PC-3 (cell line): ENCODE measurements at regions not wholly inside any gene's neighbourhood (a gene's known extent, or its start where the extent isn't known, plus 50 kb on each side); places are given as distances from the start of the nearest gene placed in this dataset.

Source experiments
- ATAC-seq: fragments of 200-7000 bp; cut with Tn5 transposase; 2 replicates; pipeline ENCODE4 v1.9.1; 2020; ENCODE audit warnings: mild to moderate bottlenecking, moderate library complexity
- BruUV-seq: library from RNA; stranded (reverse); fragments of 400-500 nt; replicated peaks from 2 replicates; lab custom pipeline; 2021; lab: Mats Ljungman, UMichigan
- CTCF ChIA-PET: fragments of 300-600 bp; sonication (Branson Sonifier 250); formaldehyde crosslinking; loops from one replicate; lab custom pipeline; 2022; ENCODE audit warnings: antibody characterized with exemption; lab: Charles Lee
- POLR2A ChIA-PET: fragments of 300-600 bp; sonication (Branson Sonifier 250); formaldehyde crosslinking; loops from one replicate; lab custom pipeline; 2022; ENCODE audit warnings: antibody characterized with exemption; ENCODE audit not compliant: unreplicated experiment; lab: Charles Lee
- DNase-seq: peaks from one replicate; pipeline ENCODE4 v3.0.0-alpha.2; 2015
- H2AFZ ChIP-seq: fragments of 300-600 bp; sonication (generic); 2 replicates; pipeline ENCODE4 v1.6.0; 2016; ENCODE audit warnings: antibody characterized with exemption, low read length
- H3F3A ChIP-seq: fragments of 300-600 bp; sonication (generic); one replicate; pipeline ENCODE4 v1.6.0; 2017; ENCODE audit warnings: antibody characterized with exemption, low read length, control low read depth, mild to moderate bottlenecking; ENCODE audit not compliant: unreplicated experiment
- H3K27ac ChIP-seq: fragments of 300-600 bp; sonication (generic); 2 replicates; pipeline ENCODE4 v1.5.1; 2016; ENCODE audit warnings: mild to moderate bottlenecking, low read length
- H3K27me3 ChIP-seq: fragments of 300-600 bp; sonication (generic); 2 replicates; pipeline ENCODE4 v1.6.1; 2016; ENCODE audit warnings: low read length, mixed read lengths
- H3K36me3 ChIP-seq: fragments of 300-600 bp; sonication (generic); 2 replicates; pipeline ENCODE4 v1.6.1; 2016; ENCODE audit warnings: low read depth, mixed run types, low read length, mixed read lengths
- H3K4me1 ChIP-seq: fragments of 300-600 bp; sonication (generic); 2 replicates; pipeline ENCODE4 v1.5.1; 2016; ENCODE audit warnings: low read length; ENCODE audit not compliant: insufficient read depth
- H3K4me2 ChIP-seq: fragments of 300-600 bp; sonication (generic); 2 replicates; pipeline ENCODE4 v1.6.0; 2016; ENCODE audit warnings: low read length
- H3K4me3 ChIP-seq: fragments of 300-600 bp; sonication (generic); 2 replicates; pipeline ENCODE4 v1.5.1; 2016; ENCODE audit warnings: mild to moderate bottlenecking, low read length, mixed read lengths
- H3K79me2 ChIP-seq: fragments of 300-600 bp; sonication (generic); 2 replicates; pipeline ENCODE4 v1.6.1; 2017; ENCODE audit warnings: low read length, mixed read lengths
- H3K9ac ChIP-seq: fragments of 300-600 bp; sonication (generic); 2 replicates; pipeline ENCODE4 v1.6.0; 2016; ENCODE audit warnings: mild to moderate bottlenecking, low read length
- H3K9me2 ChIP-seq: fragments of 300-600 bp; sonication (generic); replicated peaks from 2 replicates; pipeline ENCODE4 v1.6.1; 2016; ENCODE audit warnings: mixed run types, low read length, mixed read lengths
- H3K9me3 ChIP-seq: fragments of 300-600 bp; sonication (generic); 2 replicates; pipeline ENCODE4 v1.6.1; 2016; ENCODE audit warnings: low read length, mixed read lengths
- H4K20me1 ChIP-seq: fragments of 300-600 bp; sonication (generic); 2 replicates; pipeline ENCODE4 v1.6.1; 2016; ENCODE audit warnings: low read length, mixed read lengths
- EZH2 ChIP-seq: fragments of 300-600 bp; sonication (generic); IDR thresholded peaks from one replicate; pipeline ENCODE4 v1.6.1; 2017; ENCODE audit warnings: antibody characterized with exemption, mild to moderate bottlenecking, low read length; ENCODE audit not compliant: unreplicated experiment
- EZH2phosphoT487 ChIP-seq: fragments of 300-600 bp; sonication (generic); IDR thresholded peaks from 2 replicates; pipeline ENCODE4 v1.6.1; 2018; ENCODE audit warnings: mild to moderate bottlenecking, antibody characterized with exemption, low read length, borderline replicate concordance
- intact Hi-C: fragments of 100-400 bp; cut with micrococcal nuclease; formaldehyde crosslinking; loops from 2 replicates; pipeline ENCODE4 v1.9.0; 2023
- TF ChIP-seq, protein P1 (sequence below): fragments of 300-600 bp; sonication (generic); conservative IDR thresholded peaks from 2 replicates; pipeline ENCODE4 v1.5.1; 2017; ENCODE audit warnings: antibody characterized with exemption, low read depth, mild to moderate bottlenecking, low read length

DNA sequence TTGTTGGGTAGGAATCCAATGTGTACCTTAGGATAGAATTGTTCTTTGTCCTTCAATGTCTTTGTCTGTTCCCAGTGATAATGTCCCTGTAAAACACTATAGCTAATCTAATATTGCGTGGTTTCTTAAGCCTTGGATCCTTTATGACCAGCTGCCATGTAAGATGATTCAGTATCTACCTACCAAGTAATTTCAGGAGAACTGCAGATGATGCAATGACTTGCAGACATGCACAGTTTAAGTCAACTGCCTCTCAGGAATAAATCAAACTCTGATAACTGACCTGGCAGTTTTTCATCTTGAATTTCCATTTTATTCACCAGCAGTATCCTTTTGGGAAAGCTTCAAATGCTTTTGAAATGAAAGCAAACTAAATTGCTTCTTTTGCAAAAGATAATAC, 157.8 kb downstream of the TPBG start:
- H3K36me3 ChIP-seq, result no peaks in the 10 kb centered on the region
- no peaks in the 10 kb centered on the region for H4K20me1 ChIP-seq
- H2AFZ ChIP-seq, result no peak overlapping the region
- H3K9ac ChIP-seq, result no peak overlapping the region
- no peak overlapping the region for H3K4me2 ChIP-seq
- no peaks in the 10 kb centered on the region for H3K4me1 ChIP-seq
- TF ChIP-seq EZH2phosphoT487 (no peak), EZH2 (no peak)
- TF ChIP-seq, protein P1, sequence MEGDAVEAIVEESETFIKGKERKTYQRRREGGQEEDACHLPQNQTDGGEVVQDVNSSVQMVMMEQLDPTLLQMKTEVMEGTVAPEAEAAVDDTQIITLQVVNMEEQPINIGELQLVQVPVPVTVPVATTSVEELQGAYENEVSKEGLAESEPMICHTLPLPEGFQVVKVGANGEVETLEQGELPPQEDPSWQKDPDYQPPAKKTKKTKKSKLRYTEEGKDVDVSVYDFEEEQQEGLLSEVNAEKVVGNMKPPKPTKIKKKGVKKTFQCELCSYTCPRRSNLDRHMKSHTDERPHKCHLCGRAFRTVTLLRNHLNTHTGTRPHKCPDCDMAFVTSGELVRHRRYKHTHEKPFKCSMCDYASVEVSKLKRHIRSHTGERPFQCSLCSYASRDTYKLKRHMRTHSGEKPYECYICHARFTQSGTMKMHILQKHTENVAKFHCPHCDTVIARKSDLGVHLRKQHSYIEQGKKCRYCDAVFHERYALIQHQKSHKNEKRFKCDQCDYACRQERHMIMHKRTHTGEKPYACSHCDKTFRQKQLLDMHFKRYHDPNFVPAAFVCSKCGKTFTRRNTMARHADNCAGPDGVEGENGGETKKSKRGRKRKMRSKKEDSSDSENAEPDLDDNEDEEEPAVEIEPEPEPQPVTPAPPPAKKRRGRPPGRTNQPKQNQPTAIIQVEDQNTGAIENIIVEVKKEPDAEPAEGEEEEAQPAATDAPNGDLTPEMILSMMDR, result no peak
- DNase-seq, result no peak
- no peaks in the 10 kb centered on the region for H3K9me2 ChIP-seq
- H3K27me3 ChIP-seq, result no peaks in the 10 kb centered on the region
- ChIA-PET POLR2A (no interaction called here), CTCF (no interaction called here)
- no TSS peak for BruUV-seq
- no peak overlapping the region for H3K4me3 ChIP-seq
- no peaks in the 10 kb centered on the region for H3K9me3 ChIP-seq
- no peak overlapping the region for H3K27ac ChIP-seq
- H3K79me2 ChIP-seq, result no peaks in the 10 kb centered on the region
- H3F3A ChIP-seq, result no peaks in the 10 kb centered on the region
- no peak for ATAC-seq
- intact Hi-C loops, result no loop called here

DNA sequence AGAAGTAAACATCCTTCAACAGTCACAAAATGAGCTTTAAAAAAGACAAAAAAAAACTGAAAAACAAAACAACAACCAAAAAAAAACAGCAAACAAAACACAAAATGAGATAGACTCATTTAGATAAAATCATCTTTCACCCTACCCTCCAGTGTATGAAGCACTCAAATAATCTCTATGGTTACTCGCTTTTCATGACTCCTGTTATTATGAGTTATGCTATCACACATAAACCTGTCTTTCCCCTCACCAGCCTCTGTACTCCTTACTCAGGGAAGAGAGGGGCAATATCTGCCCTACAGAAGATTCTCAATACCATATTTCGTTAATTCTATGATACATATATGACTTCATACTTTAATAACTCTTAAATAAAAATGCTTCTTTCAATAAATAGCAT, 158.2 kb downstream of the TPBG start:
- Histone ChIP-seq H3K4me2 (no peak overlapping the region), H3K36me3 (no peaks in the 10 kb centered on the region), H3K27me3 (no peaks in the 10 kb centered on the region), H2AFZ (no peak overlapping the region), H3K4me1 (no peaks in the 10 kb centered on the region), H3K9me2 (no peaks in the 10 kb centered on the region), H3K27ac (no peak overlapping the region), H3F3A (no peaks in the 10 kb centered on the region), H3K79me2 (no peaks in the 10 kb centered on the region), H4K20me1 (no peaks in the 10 kb centered on the region), H3K9me3 (no peaks in the 10 kb centered on the region), H3K9ac (no peak overlapping the region), H3K4me3 (no peak overlapping the region)
- no peak for ATAC-seq
- ChIA-PET POLR2A (no interaction called here), CTCF (no interaction called here)
- no peak for DNase-seq
- no peak for TF ChIP-seq EZH2
- TF ChIP-seq, protein P1, result no peak
- TF ChIP-seq EZH2phosphoT487, result no peak
- intact Hi-C loops, result no loop called here
- no TSS peak for BruUV-seq

DNA sequence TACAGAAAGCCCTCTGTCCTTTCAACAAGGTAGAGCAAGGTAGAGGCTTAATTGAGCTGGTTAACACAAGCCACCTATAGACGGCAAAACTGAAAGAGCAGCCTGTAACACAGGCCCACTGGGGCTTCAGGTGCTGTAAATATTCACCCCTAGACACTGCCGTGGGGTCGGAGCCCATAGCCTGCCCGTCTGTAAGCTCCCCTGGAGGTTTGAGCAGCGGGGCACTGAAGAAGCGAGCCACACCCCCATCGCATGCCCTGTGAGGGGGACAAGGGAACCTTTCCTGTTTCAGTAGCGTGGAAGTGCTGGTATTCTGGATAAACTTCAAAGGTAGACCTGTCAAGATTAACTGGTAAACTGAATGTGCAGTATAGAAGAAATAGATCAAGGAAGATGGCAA, 160.4 kb downstream of the TPBG start:
- no peaks in the 10 kb centered on the region for H4K20me1 ChIP-seq
- H3K4me3 ChIP-seq, result no peak overlapping the region
- no peaks in the 10 kb centered on the region for H3K4me1 ChIP-seq
- H3K4me2 ChIP-seq, result no peak overlapping the region
- no peaks in the 10 kb centered on the region for H3K9me3 ChIP-seq
- no TSS peak for BruUV-seq
- DNase-seq (no peak), ATAC-seq (no peak)
- TF ChIP-seq EZH2phosphoT487, result no peak
- TF ChIP-seq, protein P1, result no peak
- no peak for TF ChIP-seq EZH2
- H3K27ac ChIP-seq, result no peak overlapping the region
- H3K36me3 ChIP-seq, result no peaks in the 10 kb centered on the region
- POLR2A ChIA-PET, result no interaction called here
- H3F3A ChIP-seq, result no peaks in the 10 kb centered on the region
- CTCF ChIA-PET, result no interaction called here
- no peaks in the 10 kb centered on the region for H3K27me3 ChIP-seq
- no peak overlapping the region for H2AFZ ChIP-seq
- no peaks in the 10 kb centered on the region for H3K9me2 ChIP-seq
- no peaks in the 10 kb centered on the region for H3K79me2 ChIP-seq
- no peak overlapping the region for H3K9ac ChIP-seq
- intact Hi-C loops, result no loop called here
